Kidney (tissue), 13 donors: ENCODE measurements at regions not wholly inside any gene's neighbourhood (a gene's known extent, or its start where the extent isn't known, plus 50 kb on each side); places are given as distances from the start of the nearest gene placed in this dataset.
A peak's percentile ranks its signal among the peaks of the same experiment; 100 is the strongest.

Experiments
- DNase-seq, 5 donors: peaks; one replicate each; pipeline ENCODE4 v3.0.0-alpha.2; 2013 to 2020
- FAIRE-seq: peaks from 2 replicates; lab custom pipeline; 2012; peaks lifted over from hg19 to GRCh38; lab: Jason Lieb, UNC
- H3K27ac ChIP-seq, 2 donors: one replicate each; pipeline ENCODE4 v1.7.0; 2013; ENCODE audit warnings: low read depth in 2 of 2, low read length in 2 of 2, inconsistent platforms in 1 of 2
- H3K27me3 ChIP-seq: one replicate; pipeline ENCODE4 v1.7.1; 2013; ENCODE audit warnings: low read length, inconsistent platforms; ENCODE audit not compliant: control insufficient read depth, insufficient read depth
- H3K36me3 ChIP-seq, 3 donors: one replicate each; pipeline versions ENCODE4 v1.7.0 to v1.7.1; 2013; ENCODE audit warnings: low read length in 3 of 3, control low read depth in 1 of 3, inconsistent platforms in 1 of 3; ENCODE audit not compliant: insufficient read depth in 3 of 3, control insufficient read depth in 2 of 3
- H3K4me1 ChIP-seq, 3 donors: one replicate each; pipeline versions ENCODE4 v1.7.0 to v1.7.1; 2013; ENCODE audit warnings: low read length in 3 of 3, inconsistent platforms in 1 of 3, low read depth in 1 of 3; ENCODE audit not compliant: control insufficient read depth in 2 of 3, insufficient read depth in 2 of 3
- H3K4me3 ChIP-seq, 3 donors: one replicate each; pipeline versions ENCODE4 v1.7.0 to v1.8.1; 2013; ENCODE audit warnings: low read length in 3 of 3, control low read depth in 1 of 3, inconsistent platforms in 1 of 3
- H3K9ac ChIP-seq, 3 donors: one replicate each; pipeline versions ENCODE4 v1.7.0 to v1.7.1; 2013; ENCODE audit warnings: low read length in 3 of 3, control low read depth in 1 of 3, inconsistent platforms in 1 of 3
- H3K9me3 ChIP-seq, 3 donors: one replicate each; pipeline versions ENCODE4 v1.7.0 to v1.7.1; 2013; ENCODE audit warnings: low read length in 3 of 3, control low read depth in 1 of 3, inconsistent platforms in 1 of 3; ENCODE audit not compliant: control insufficient read depth in 2 of 3, insufficient read depth in 1 of 3
- intact Hi-C: fragments of 100-400 bp; cut with DNase I; formaldehyde crosslinking; loops from one replicate; pipeline ENCODE4 v1.11.1; 2022
- TF ChIP-seq, protein P1 (sequence below): IDR thresholded peaks from 3 replicates; pipeline ENCODE4 v1.5.1; 2012; ENCODE audit warnings: mild to moderate bottlenecking, moderate library complexity, borderline replicate concordance; ENCODE audit not compliant: insufficient read depth; ENCODE audit errors: extremely low read depth
- donor health status: control.
- donor health status: control.
- donor health status: control.
- donor health status: control.
- donor health status: control.
- donor health status: DM: yes; HTN: yes; CAD: no.
- donor health status: Normal renal cell carcinoma (clear cell type).

DNA sequence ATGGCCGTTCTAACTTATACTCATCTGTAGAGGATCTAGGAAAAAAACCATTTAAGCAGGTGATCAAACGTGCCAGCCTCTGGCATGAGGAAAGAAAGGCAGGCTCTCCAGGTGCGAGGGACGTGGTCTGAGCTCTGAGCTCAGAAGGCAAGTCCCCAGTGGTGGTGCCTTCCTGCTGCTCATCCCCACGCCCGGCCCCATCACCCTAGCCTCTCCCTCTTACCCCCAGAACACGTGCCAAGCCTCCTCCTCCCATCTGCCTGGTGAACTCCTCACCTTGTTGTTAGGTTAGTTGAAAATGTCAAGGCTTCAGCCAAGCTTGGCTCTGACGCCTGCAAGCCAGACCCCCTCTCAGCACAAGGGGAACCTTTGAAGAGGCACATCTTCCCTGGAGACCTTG is 571.2 kb upstream of the MKI67 start:
- H3K4me3 ChIP-seq = no peak overlapping the region
- no peaks in the 10 kb centered on the region for H3K36me3 ChIP-seq
- FAIRE-seq (no peak), DNase-seq (peak in 1 of 5 donors; percentile 38)
- H3K27me3 ChIP-seq = no peaks in the 10 kb centered on the region
- H3K27ac ChIP-seq = no peak overlapping the region
- H3K9ac ChIP-seq = no peak overlapping the region
- TF ChIP-seq, protein P1, sequence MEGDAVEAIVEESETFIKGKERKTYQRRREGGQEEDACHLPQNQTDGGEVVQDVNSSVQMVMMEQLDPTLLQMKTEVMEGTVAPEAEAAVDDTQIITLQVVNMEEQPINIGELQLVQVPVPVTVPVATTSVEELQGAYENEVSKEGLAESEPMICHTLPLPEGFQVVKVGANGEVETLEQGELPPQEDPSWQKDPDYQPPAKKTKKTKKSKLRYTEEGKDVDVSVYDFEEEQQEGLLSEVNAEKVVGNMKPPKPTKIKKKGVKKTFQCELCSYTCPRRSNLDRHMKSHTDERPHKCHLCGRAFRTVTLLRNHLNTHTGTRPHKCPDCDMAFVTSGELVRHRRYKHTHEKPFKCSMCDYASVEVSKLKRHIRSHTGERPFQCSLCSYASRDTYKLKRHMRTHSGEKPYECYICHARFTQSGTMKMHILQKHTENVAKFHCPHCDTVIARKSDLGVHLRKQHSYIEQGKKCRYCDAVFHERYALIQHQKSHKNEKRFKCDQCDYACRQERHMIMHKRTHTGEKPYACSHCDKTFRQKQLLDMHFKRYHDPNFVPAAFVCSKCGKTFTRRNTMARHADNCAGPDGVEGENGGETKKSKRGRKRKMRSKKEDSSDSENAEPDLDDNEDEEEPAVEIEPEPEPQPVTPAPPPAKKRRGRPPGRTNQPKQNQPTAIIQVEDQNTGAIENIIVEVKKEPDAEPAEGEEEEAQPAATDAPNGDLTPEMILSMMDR = no peak
- intact Hi-C loops = no loop called here
- H3K9me3 ChIP-seq = no peaks in the 10 kb centered on the region
- no peaks in the 10 kb centered on the region for H3K4me1 ChIP-seq

GRCh38 chr10:128701381-128701780 is 575.2 kb upstream of the MKI67 start:
- DNase-seq (peak in 1 of 5 donors; percentile 57), FAIRE-seq (no peak)
- Histone ChIP-seq H3K36me3 (no peaks in the 10 kb centered on the region), H3K9ac (no peak overlapping the region), H3K9me3 (no peaks in the 10 kb centered on the region), H3K27ac (no peak overlapping the region), H3K4me3 (no peak overlapping the region), H3K27me3 (no peaks in the 10 kb centered on the region), H3K4me1 (no peaks in the 10 kb centered on the region)
- intact Hi-C loops = no loop called here
- TF ChIP-seq, protein P1 = no peak

- Histone ChIP-seq H3K9ac (no peak overlapping the region), H3K9me3 (no peaks in the 10 kb centered on the region), H3K4me1 (no peaks in the 10 kb centered on the region), H3K36me3 (no peaks in the 10 kb centered on the region), H3K4me3 (no peak overlapping the region), H3K27ac (no peak overlapping the region), H3K27me3 (no peaks in the 10 kb centered on the region)
- TF ChIP-seq, protein P1 = no peak
- intact Hi-C loops = no loop called here
- FAIRE-seq = no peak
- DNase-seq = no peak
Observed at GRCh38 chr10:128701837-128702236, 575.6 kb upstream of the MKI67 start.

DNA sequence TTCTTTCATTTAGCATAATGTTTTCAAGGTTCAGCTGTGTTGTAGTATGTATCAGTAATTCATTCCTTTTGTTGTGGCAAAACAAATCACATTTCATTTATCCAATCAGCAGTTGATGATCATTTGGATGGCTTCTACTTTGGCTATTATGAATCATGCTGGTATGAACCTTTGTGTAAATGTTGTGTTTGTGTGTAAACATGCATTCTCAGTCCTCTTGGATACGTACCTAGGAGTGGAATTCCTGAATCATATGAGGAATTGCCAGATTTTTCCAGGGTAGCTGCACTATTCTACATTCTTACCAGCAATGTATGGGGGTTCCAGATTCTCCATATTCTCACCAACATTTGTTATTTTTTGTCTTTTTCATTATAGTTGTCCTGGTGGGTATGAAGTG is 578.5 kb upstream of the MKI67 start:
- no peak for DNase-seq
- no peak overlapping the region for H3K4me3 ChIP-seq
- no peaks in the 10 kb centered on the region for H3K4me1 ChIP-seq
- H3K27ac ChIP-seq = no peak overlapping the region
- H3K9ac ChIP-seq = no peak overlapping the region
- H3K27me3 ChIP-seq = no peaks in the 10 kb centered on the region
- intact Hi-C loops = no loop called here
- no peaks in the 10 kb centered on the region for H3K9me3 ChIP-seq
- TF ChIP-seq, protein P1 = no peak
- no peaks in the 10 kb centered on the region for H3K36me3 ChIP-seq
- FAIRE-seq = no peak
